GM12873 (cell line): ENCODE measurements at regions not wholly inside any gene's neighbourhood (a gene's known extent, or its start where the extent isn't known, plus 50 kb on each side); places are given as distances from the start of the nearest gene placed in this dataset.

Experiments
- CTCF ChIP-seq: IDR thresholded peaks from 2 replicates; pipeline ENCODE4 v1.5.1; 2012; ENCODE audit warnings: low read depth, mild to moderate bottlenecking, moderate library complexity, low read length, control low read depth; ENCODE audit not compliant: insufficient read depth; ENCODE audit errors: missing control alignments

GRCh38 chr18:27377251-27377650 lies 192.1 kb upstream of the CHST9 start:
- TF ChIP-seq CTCF: no peak

GRCh38 chr18:27372386-27372785 lies 187.3 kb upstream of the CHST9 start:
- no peak for TF ChIP-seq CTCF

GRCh38 chr18:27366665-27367064 lies 181.6 kb upstream of the CHST9 start:
- no peak for TF ChIP-seq CTCF

GRCh38 chr18:27366151-27366550 lies 181.0 kb upstream of the CHST9 start:
- no peak for TF ChIP-seq CTCF

- TF ChIP-seq CTCF: peak; percentile 13
These were observed 178.8 kb upstream of the CHST9 start for GRCh38 chr18:27363872-27364271.

- TF ChIP-seq CTCF: no peak
These were observed 176.4 kb upstream of the CHST9 start for GRCh38 chr18:27361477-27361876.

GRCh38 chr18:27355308-27355707 lies 170.2 kb upstream of the CHST9 start:
- no peak for TF ChIP-seq CTCF

- no peak for TF ChIP-seq CTCF
These were observed 168.2 kb upstream of the CHST9 start for GRCh38 chr18:27353273-27353672.
